ENCODE measurements at regions not wholly inside any gene's neighbourhood (a gene's known extent, or its start where the extent isn't known, plus 50 kb on each side); places are given as distances from the start of the nearest gene placed in this dataset.

GRCh38 chr15:98476559-98476958 lies 171.8 kb upstream of the IGF1R start:
- H3K27ac ChIP-seq (ENCODE audit: low read depth, low read length) = no peak overlapping the region
- H3F3A ChIP-seq (ENCODE audit: insufficient read depth) = no peaks in the 10 kb centered on the region
- H3K4me3 ChIP-seq (ENCODE audit: insufficient read depth, low read length, poor library complexity, severe bottlenecking) = no peak overlapping the region
- no peaks in the 10 kb centered on the region for H3K9me2 ChIP-seq (replicated peaks; ENCODE audit: insufficient read depth, low read length)
- peaks cover 12% of the 10 kb centered on the region; the same call in 1 of the 2 replicates for H3K9me3 ChIP-seq (ENCODE audit: insufficient read depth, low read length)
- no peaks in the 10 kb centered on the region for H4K20me1 ChIP-seq (ENCODE audit: low read depth, low read length)
- H3K9ac ChIP-seq (ENCODE audit: low read length) = no peak overlapping the region
- H2AFZ ChIP-seq (ENCODE audit: low read depth, low read length, severe bottlenecking) = no peak overlapping the region
- no peaks in the 10 kb centered on the region for H3K36me3 ChIP-seq (ENCODE audit: low read length)
- H3K79me2 ChIP-seq (ENCODE audit: insufficient read depth, low read length) = no peaks in the 10 kb centered on the region
- TF ChIP-seq CTCF (IDR thresholded peaks at IDR 0.05; ENCODE audit: insufficient read depth, low read length, poor library complexity, severe bottlenecking) (no peak), EZH2phosphoT487 (conservative IDR thresholded peaks at IDR 0.05; ENCODE audit: low read length) (no peak)
- no peak overlapping the region for H3K4me2 ChIP-seq (ENCODE audit: low read depth, low read length, poor library complexity, severe bottlenecking)
- H3K27me3 ChIP-seq (ENCODE audit: low read length) = no peaks in the 10 kb centered on the region

- H3F3A ChIP-seq (ENCODE audit: insufficient read depth) = no peaks in the 10 kb centered on the region
Observed at GRCh38 chr15:98480844-98481243, 167.5 kb upstream of the IGF1R start.

GRCh38 chr15:98483575-98484130 lies 164.7 kb upstream of the IGF1R start:
- Histone ChIP-seq H3K36me3 (ENCODE audit: low read length) (no peaks in the 10 kb centered on the region), H3K4me3 (ENCODE audit: insufficient read depth, low read length, poor library complexity, severe bottlenecking) (no peak overlapping the region), H3K27ac (ENCODE audit: low read depth, low read length) (no peak overlapping the region), H3K79me2 (ENCODE audit: insufficient read depth, low read length) (no peaks in the 10 kb centered on the region), H3F3A (ENCODE audit: insufficient read depth) (no peaks in the 10 kb centered on the region), H4K20me1 (ENCODE audit: low read depth, low read length) (no peaks in the 10 kb centered on the region), H3K9me3 (ENCODE audit: insufficient read depth, low read length) (no peaks in the 10 kb centered on the region), H3K4me2 (ENCODE audit: low read depth, low read length, poor library complexity, severe bottlenecking) (no peak overlapping the region), H3K27me3 (ENCODE audit: low read length) (no peaks in the 10 kb centered on the region), H2AFZ (ENCODE audit: low read depth, low read length, severe bottlenecking) (no peak overlapping the region), H3K9ac (ENCODE audit: low read length) (no peak overlapping the region), H3K9me2 (replicated peaks; ENCODE audit: insufficient read depth, low read length) (no peaks in the 10 kb centered on the region)
- TF ChIP-seq EZH2phosphoT487 (conservative IDR thresholded peaks at IDR 0.05; ENCODE audit: low read length) = no peak
- TF ChIP-seq CTCF (IDR thresholded peaks at IDR 0.05; ENCODE audit: insufficient read depth, low read length, poor library complexity, severe bottlenecking) = no peak

More at GRCh38 chr15:98480844-98481243, 167.5 kb upstream of the IGF1R start:
- H3K27ac ChIP-seq (ENCODE audit: low read depth, low read length) = no peak overlapping the region
- H3K27me3 ChIP-seq (ENCODE audit: low read length) = no peaks in the 10 kb centered on the region
- no peaks in the 10 kb centered on the region for H3K79me2 ChIP-seq (ENCODE audit: insufficient read depth, low read length)
- no peak overlapping the region for H3K4me3 ChIP-seq (ENCODE audit: insufficient read depth, low read length, poor library complexity, severe bottlenecking)
- H3K9ac ChIP-seq (ENCODE audit: low read length) = no peak overlapping the region
- no peak overlapping the region for H3K4me2 ChIP-seq (ENCODE audit: low read depth, low read length, poor library complexity, severe bottlenecking)
- H4K20me1 ChIP-seq (ENCODE audit: low read depth, low read length) = no peaks in the 10 kb centered on the region
- no peaks in the 10 kb centered on the region for H3K9me2 ChIP-seq (replicated peaks; ENCODE audit: insufficient read depth, low read length)
- H2AFZ ChIP-seq (ENCODE audit: low read depth, low read length, severe bottlenecking) = no peak overlapping the region
- H3K9me3 ChIP-seq (ENCODE audit: insufficient read depth, low read length) = peaks cover 8% of the 10 kb centered on the region; the same call in 1 of the 2 replicates
- no peak for TF ChIP-seq EZH2phosphoT487 (conservative IDR thresholded peaks at IDR 0.05; ENCODE audit: low read length)
- H3K36me3 ChIP-seq (ENCODE audit: low read length) = no peaks in the 10 kb centered on the region

- Histone ChIP-seq H3K9me2 (replicated peaks; ENCODE audit: insufficient read depth, low read length) (no peaks in the 10 kb centered on the region), H3K4me2 (ENCODE audit: low read depth, low read length, poor library complexity, severe bottlenecking) (no peak overlapping the region), H3K4me3 (ENCODE audit: insufficient read depth, low read length, poor library complexity, severe bottlenecking) (no peak overlapping the region), H3K27ac (ENCODE audit: low read depth, low read length) (no peak overlapping the region), H3F3A (ENCODE audit: insufficient read depth) (no peaks in the 10 kb centered on the region), H3K27me3 (ENCODE audit: low read length) (no peaks in the 10 kb centered on the region), H3K9me3 (ENCODE audit: insufficient read depth, low read length) (no peaks in the 10 kb centered on the region), H4K20me1 (ENCODE audit: low read depth, low read length) (no peaks in the 10 kb centered on the region), H3K79me2 (ENCODE audit: insufficient read depth, low read length) (no peaks in the 10 kb centered on the region), H2AFZ (ENCODE audit: low read depth, low read length, severe bottlenecking) (no peak overlapping the region), H3K9ac (ENCODE audit: low read length) (no peak overlapping the region), H3K36me3 (ENCODE audit: low read length) (no peaks in the 10 kb centered on the region)
- TF ChIP-seq EZH2phosphoT487 (conservative IDR thresholded peaks at IDR 0.05; ENCODE audit: low read length) = no peak
- TF ChIP-seq CTCF (IDR thresholded peaks at IDR 0.05; ENCODE audit: insufficient read depth, low read length, poor library complexity, severe bottlenecking) = no peak
Observed at GRCh38 chr15:98484914-98485313, 163.4 kb upstream of the IGF1R start.
